ENCODE measurements at regions not wholly inside any gene's neighbourhood (a gene's known extent, or its start where the extent isn't known, plus 50 kb on each side); places are given as distances from the start of the nearest gene placed in this dataset.

DNA sequence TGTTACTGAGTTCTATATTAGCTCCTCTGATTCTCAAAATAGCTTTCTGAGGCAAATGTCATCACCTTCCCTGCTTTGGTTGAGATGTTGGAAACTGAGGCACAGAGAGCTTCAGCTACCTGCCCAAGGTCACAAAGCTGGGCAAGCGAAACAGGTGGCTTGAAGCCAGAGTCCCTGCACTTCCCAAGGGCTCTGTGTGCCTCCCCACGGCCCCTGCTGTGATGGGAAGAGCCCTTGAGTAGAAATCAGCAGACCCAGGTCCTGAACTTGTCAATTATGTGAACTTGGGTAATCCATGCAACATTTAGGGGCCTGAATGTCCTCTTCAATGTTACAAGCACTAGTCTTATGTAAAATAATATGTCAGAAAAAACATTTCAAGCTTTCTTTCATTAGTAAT, 327.3 kb upstream of the PODXL start:
- Mint-ChIP-seq H3K36me3 (peaks cover 6% of the 10 kb centered on the region), H3K4me1 (peaks cover 9% of the 10 kb centered on the region), H3K9me3 (peaks cover 25% of the 10 kb centered on the region), H3K27ac (no peak overlapping the region), H3K27me3 (ENCODE audit: low read depth) (peaks cover 40% of the 10 kb centered on the region), H3K4me3 (no peak overlapping the region)
- ATAC-seq = no peak
- TF ChIP-seq AR (CRISPR knock-in tag; IDR thresholded peaks at IDR 0.05) (no peak), GRHL2 (CRISPR knock-in tag; IDR thresholded peaks at IDR 0.05; ENCODE audit: insufficient replicate concordance, severe bottlenecking) (no peak), NFATC4 (CRISPR knock-in tag; IDR thresholded peaks at IDR 0.05) (no peak), ZNF219 (CRISPR knock-in tag; IDR thresholded peaks at IDR 0.05; ENCODE audit: borderline replicate concordance) (no peak), SP1 (CRISPR knock-in tag; conservative IDR thresholded peaks at IDR 0.05) (no peak)
- ChIA-PET POLR2A (no interaction called here), CTCF (interaction anchor here (0.7 to 2.4 kb wide), 4 partner anchors 25 to 367 kb away, joined by 3 to 6 read pairs (median 4); no protein-coding TSS in a partner anchor)
- no peak for DNase-seq (ENCODE audit: low spot score)

- DNase-seq (ENCODE audit: low spot score) (no peak), ATAC-seq (no peak)
- ChIA-PET POLR2A (no interaction called here), CTCF (interaction anchor here (1.2 to 1.6 kb wide), 2 partner anchors 24 to 26 kb away, joined by 3 to 9 read pairs; no protein-coding TSS in a partner anchor)
- H3K36me3 Mint-ChIP-seq = peaks cover 6% of the 10 kb centered on the region
- peaks cover 9% of the 10 kb centered on the region for H3K4me1 Mint-ChIP-seq
- H3K9me3 Mint-ChIP-seq = peaks cover 25% of the 10 kb centered on the region
- H3K27ac Mint-ChIP-seq = no peak overlapping the region
- H3K4me3 Mint-ChIP-seq = no peak overlapping the region
- H3K27me3 Mint-ChIP-seq (ENCODE audit: low read depth) = peaks cover 34% of the 10 kb centered on the region
- no peak for TF ChIP-seq AR (CRISPR knock-in tag; IDR thresholded peaks at IDR 0.05)
- no peak for TF ChIP-seq ETV6 (CRISPR knock-in tag; IDR thresholded peaks at IDR 0.05)
- TF ChIP-seq ZNF232 (CRISPR knock-in tag; IDR thresholded peaks at IDR 0.05) = no peak
- TF ChIP-seq, protein P1, sequence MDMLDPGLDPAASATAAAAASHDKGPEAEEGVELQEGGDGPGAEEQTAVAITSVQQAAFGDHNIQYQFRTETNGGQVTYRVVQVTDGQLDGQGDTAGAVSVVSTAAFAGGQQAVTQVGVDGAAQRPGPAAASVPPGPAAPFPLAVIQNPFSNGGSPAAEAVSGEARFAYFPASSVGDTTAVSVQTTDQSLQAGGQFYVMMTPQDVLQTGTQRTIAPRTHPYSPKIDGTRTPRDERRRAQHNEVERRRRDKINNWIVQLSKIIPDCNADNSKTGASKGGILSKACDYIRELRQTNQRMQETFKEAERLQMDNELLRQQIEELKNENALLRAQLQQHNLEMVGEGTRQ (CRISPR knock-in tag; IDR thresholded peaks at IDR 0.05) = no peak
- no peak for TF ChIP-seq ZMAT4 (CRISPR knock-in tag; IDR thresholded peaks at IDR 0.05)
- TF ChIP-seq, protein P2, sequence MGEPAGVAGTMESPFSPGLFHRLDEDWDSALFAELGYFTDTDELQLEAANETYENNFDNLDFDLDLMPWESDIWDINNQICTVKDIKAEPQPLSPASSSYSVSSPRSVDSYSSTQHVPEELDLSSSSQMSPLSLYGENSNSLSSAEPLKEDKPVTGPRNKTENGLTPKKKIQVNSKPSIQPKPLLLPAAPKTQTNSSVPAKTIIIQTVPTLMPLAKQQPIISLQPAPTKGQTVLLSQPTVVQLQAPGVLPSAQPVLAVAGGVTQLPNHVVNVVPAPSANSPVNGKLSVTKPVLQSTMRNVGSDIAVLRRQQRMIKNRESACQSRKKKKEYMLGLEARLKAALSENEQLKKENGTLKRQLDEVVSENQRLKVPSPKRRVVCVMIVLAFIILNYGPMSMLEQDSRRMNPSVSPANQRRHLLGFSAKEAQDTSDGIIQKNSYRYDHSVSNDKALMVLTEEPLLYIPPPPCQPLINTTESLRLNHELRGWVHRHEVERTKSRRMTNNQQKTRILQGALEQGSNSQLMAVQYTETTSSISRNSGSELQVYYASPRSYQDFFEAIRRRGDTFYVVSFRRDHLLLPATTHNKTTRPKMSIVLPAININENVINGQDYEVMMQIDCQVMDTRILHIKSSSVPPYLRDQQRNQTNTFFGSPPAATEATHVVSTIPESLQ (CRISPR knock-in tag; IDR thresholded peaks at IDR 0.05) = no peak
- TF ChIP-seq ELF4 (CRISPR knock-in tag; IDR thresholded peaks at IDR 0.05; ENCODE audit: low read depth) = no peak
- TF ChIP-seq, protein P3, sequence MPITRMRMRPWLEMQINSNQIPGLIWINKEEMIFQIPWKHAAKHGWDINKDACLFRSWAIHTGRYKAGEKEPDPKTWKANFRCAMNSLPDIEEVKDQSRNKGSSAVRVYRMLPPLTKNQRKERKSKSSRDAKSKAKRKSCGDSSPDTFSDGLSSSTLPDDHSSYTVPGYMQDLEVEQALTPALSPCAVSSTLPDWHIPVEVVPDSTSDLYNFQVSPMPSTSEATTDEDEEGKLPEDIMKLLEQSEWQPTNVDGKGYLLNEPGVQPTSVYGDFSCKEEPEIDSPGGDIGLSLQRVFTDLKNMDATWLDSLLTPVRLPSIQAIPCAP (CRISPR knock-in tag; IDR thresholded peaks at IDR 0.05) = no peak
- no peak for TF ChIP-seq TCF7 (CRISPR knock-in tag; IDR thresholded peaks at IDR 0.05; ENCODE audit: low read depth)
- no peak for TF ChIP-seq KAT7 (CRISPR knock-in tag; IDR thresholded peaks at IDR 0.05; ENCODE audit: borderline replicate concordance)
- TF ChIP-seq OVOL2 (CRISPR knock-in tag; IDR thresholded peaks at IDR 0.05; ENCODE audit: borderline replicate concordance) = no peak
- TF ChIP-seq SOX15 (CRISPR knock-in tag; IDR thresholded peaks at IDR 0.05) = no peak
- no peak for TF ChIP-seq ZNF263 (CRISPR knock-in tag; IDR thresholded peaks at IDR 0.05; ENCODE audit: low read depth)
- no peak for TF ChIP-seq CREM (CRISPR knock-in tag; IDR thresholded peaks at IDR 0.05)
- TF ChIP-seq CBFB (CRISPR knock-in tag; IDR thresholded peaks at IDR 0.05; ENCODE audit: low read depth) = no peak
- TF ChIP-seq ARID4B (CRISPR knock-in tag; IDR thresholded peaks at IDR 0.05; ENCODE audit: borderline replicate concordance) = no peak
- no peak for TF ChIP-seq ZNF317 (CRISPR knock-in tag; IDR thresholded peaks at IDR 0.05; ENCODE audit: borderline replicate concordance, low read depth)
These were observed 326.8 kb upstream of the PODXL start for GRCh38 chr7:131883196-131883595.
